PFSK-1 (cell line): ENCODE measurements at regions not wholly inside any gene's neighbourhood (a gene's known extent, or its start where the extent isn't known, plus 50 kb on each side); places are given as distances from the start of the nearest gene placed in this dataset.

Source experiments
- FOXP2 ChIP-seq: optimal IDR thresholded peaks from 2 replicates; pipeline ENCODE3; 2011; ENCODE audit warnings: borderline replicate concordance, control low read depth, inconsistent platforms; ENCODE audit not compliant: insufficient read depth; ENCODE audit errors: extremely low read length, extremely low read depth
- POLR2AphosphoS5 ChIP-seq: IDR thresholded peaks from 2 replicates; pipeline ENCODE4 v1.6.1; 2012; ENCODE audit warnings: low read depth, mild to moderate bottlenecking, control low read depth, low read length, moderate library complexity
- REST ChIP-seq, 2 experiments: IDR thresholded peaks; 2 replicates each; pipeline versions ENCODE4 v1.6.1 to v1.8.0; 2011 to 2012; ENCODE audit warnings: low read depth in 2 of 2, low read length in 2 of 2, control low read depth in 1 of 2, inconsistent platforms in 1 of 2, mild to moderate bottlenecking in 1 of 2, moderate library complexity in 1 of 2; ENCODE audit not compliant: insufficient read depth in 1 of 2
- SIN3A ChIP-seq: IDR thresholded peaks from 2 replicates; pipeline ENCODE4 v1.6.1; 2012; ENCODE audit warnings: mild to moderate bottlenecking, low read length, moderate library complexity, borderline replicate concordance; ENCODE audit not compliant: insufficient read depth
- TAF1 ChIP-seq: IDR thresholded peaks from 2 replicates; pipeline ENCODE4 v1.6.1; 2012; ENCODE audit warnings: low read length, control low read depth, borderline replicate concordance; ENCODE audit not compliant: insufficient read depth

DNA sequence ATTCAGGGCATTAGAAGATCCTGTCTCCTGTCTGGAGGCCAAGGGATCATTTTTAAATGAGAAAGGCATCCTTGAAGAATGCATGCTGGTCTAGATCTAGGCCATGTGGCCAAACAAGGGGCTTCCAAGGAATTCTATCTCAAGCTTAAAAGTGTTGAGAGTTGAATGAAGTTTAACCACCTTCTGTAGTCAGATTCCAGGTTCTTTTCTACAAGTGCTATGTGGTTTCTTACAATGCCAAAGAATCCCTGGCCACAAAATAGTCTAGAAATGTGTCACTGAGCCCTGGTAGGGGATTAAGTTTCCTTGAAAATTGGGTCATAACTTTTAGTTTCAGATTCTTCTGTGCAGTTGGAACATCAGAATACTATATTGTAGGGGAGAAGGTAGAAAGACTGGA lies 640.7 kb upstream of the ACVR2A start:
- TF ChIP-seq TAF1, result no peak
- TF ChIP-seq POLR2AphosphoS5, result no peak
- TF ChIP-seq REST (IDR thresholded peaks at IDR 0.05; ENCODE audit: insufficient read depth in 1 of 2, low read depth in 2 of 2, low read length in 2 of 2), result no peak
- TF ChIP-seq FOXP2, result no peak
- no peak for TF ChIP-seq SIN3A

DNA sequence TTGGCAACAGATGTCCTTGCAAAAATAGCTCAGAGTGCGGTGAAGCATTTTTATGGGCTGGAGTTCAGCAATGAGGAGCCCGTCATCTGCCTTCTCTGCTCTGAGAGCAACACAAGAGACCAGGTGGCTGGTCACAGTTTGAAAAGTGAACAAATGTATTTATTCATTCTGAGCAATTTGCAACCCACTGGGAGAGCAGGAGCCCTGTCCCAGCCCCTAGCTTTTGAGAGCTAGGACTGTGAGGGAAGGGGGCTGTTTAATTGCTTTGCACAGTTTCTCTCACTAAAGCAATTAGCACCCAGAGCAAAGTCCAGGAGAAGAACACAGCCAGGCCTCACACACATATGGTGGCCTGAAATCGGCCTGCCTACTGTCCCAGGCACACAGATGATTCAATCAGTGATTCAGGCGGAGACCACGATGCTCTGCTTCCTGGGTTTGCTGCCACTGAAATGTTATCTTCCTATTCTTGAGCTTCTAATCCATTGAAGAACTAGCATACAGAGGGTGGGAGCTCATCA lies 646.1 kb upstream of the ACVR2A start:
- no peak for TF ChIP-seq SIN3A
- TF ChIP-seq POLR2AphosphoS5, result no peak
- no peak for TF ChIP-seq REST (IDR thresholded peaks at IDR 0.05; ENCODE audit: insufficient read depth in 1 of 2, low read depth in 2 of 2, low read length in 2 of 2)
- TF ChIP-seq FOXP2, result no peak
- no peak for TF ChIP-seq TAF1

GRCh38 chr2:147197754-147198483 lies 646.9 kb upstream of the ACVR2A start:
- TF ChIP-seq REST (IDR thresholded peaks at IDR 0.05; ENCODE audit: insufficient read depth in 1 of 2, low read depth in 2 of 2, low read length in 2 of 2) (no peak), SIN3A (no peak), TAF1 (no peak), POLR2AphosphoS5 (no peak), FOXP2 (no peak)

DNA sequence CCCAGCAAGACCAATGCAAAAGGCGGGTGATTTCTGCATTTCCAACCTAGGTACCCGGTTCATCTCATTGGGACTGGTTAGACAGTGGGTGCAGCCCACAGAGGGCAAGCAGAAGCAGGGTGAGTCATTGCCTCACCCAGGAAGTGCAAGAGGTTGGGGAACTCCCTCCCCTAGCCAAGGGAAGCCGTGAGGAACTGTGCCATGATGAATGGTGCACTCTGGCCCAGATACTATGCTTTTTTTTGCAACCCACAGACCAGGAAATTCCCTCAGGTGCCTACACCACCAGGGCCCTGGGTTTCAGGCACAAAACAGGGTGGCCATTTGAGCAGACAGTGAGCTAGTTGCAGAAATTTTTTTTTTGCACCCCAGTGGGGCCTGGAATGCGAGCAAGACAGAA lies 662.6 kb upstream of the ACVR2A start:
- no peak for TF ChIP-seq TAF1
- TF ChIP-seq POLR2AphosphoS5, result no peak
- no peak for TF ChIP-seq REST (IDR thresholded peaks at IDR 0.05; ENCODE audit: insufficient read depth in 1 of 2, low read depth in 2 of 2, low read length in 2 of 2)
- no peak for TF ChIP-seq FOXP2
- no peak for TF ChIP-seq SIN3A
